SHP77 (cell line): ENCODE measurements at regions not wholly inside any gene's neighbourhood (a gene's known extent, or its start where the extent isn't known, plus 50 kb on each side); places are given as distances from the start of the nearest gene placed in this dataset.

Source experiments
- DNase-seq, 2 experiments: peaks; one replicate each; lab custom pipeline; 2025; lab: John Stamatoyannopoulos, UW

DNA sequence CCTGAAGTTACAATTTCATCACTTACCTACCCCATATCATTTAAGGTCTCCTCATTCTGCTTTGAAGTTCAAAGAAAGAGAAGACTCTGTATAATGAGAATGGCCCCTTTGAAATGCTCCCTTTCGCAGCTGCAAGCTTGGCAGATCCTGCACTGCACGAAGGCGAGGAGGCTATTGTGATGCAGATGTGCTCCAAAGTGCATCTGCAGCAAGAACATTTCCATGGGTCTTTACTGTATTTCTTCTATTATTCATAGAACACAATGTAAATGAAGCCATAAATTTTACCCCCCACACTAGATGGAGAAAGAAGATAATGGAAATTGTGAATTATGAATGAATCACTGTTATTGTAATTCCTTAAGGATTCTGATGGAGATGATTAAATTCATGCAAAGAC lies 178.7 kb downstream of the CHD9NB start:
- DNase-seq = no peak

DNA sequence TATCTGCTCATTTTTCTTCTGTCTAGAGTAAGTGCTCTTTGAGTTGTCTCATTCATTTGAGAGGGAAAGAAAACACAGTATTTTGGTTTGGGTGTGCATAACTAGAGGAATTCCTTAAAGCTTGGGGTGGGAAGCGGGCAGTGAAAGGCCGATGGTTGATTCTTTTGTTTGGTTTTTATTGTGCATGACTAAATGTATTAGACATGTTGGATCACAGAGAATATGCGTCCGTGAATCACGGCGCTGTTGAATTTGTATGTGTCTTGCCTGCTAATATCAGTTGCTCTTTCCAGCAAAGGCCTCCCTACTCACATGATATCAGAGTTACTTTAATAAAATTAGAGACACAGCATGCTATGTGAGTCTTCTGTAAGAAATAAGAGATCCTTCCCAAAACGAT lies 180.0 kb downstream of the CHD9NB start:
- DNase-seq = no peak

DNA sequence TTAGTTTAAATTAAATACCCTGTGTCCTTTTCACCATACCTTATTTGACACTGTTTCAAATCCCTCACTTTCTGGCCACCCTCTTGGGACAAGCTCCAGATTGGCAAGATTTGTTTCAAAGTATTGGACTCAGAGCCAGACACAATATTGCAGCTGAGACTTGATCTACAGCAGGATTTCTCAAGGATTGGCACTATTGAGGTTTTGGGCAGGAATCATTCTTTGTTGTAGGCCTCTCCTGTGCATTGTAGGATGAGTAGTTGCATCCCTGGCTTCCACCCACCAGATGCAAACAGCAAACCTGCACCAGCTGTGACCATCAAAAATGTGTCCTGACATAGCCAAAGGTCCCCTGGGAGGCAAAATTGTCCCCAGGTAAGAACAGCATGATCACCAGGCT lies 181.2 kb downstream of the CHD9NB start:
- no peak for DNase-seq

DNA sequence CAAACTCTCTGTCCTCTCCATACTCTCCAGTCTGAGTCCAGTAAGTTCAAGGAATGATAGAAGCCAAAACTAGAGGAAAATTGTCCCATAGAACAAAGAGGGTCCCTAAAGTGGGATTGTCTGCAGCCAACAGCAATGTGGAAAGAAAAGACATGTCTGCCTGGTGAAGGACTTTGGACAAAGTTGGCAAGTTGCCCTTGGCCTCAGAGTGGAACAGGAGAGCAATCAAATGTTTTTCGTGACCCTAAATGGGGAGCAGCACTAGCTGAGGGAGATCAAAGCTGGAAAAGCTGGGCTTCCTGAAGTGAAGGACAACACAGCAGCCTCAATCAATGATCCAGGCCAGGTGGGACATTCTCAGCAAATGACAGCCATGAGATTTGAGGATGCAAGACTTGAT lies 183.5 kb downstream of the CHD9NB start:
- DNase-seq = no peak

DNA sequence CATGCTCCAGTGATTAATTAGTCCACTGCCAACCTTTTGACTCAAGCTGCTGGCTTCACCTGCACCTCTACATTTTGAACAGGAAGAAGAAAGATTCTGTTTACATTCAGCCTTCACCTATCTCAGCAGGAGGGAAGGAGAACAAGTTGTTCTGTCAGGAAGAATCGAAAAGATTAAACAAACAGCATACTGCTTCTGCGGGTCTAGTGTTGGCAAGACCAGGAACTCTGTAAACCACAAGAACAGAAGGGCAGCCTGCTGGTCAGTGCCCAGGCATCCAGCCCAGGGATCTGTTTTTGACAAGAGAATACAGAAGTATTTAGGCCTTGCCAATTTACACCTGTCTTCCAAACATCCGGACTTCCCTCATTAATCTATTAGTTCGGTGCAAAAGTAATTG lies 189.7 kb downstream of the CHD9NB start:
- DNase-seq = no peak

DNA sequence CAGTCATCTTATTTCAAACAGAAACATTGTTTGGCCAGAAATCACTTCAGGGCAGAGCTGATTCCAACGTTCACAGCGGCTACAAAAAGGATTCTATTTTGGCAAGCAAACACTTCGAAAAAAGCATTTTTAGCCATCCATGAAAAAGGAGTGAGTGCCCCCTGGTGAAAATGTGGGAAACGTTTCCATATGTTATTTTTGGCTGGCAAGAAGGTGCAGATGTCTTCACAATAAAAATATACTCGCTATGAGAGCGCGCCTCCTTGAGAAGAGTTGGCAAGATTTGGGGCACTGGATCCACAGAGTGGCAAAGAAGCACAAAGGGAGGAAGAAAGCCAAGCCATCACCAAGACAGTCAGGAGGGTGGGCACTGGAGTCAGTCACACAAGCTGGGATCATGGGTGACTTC lies 191.1 kb downstream of the CHD9NB start:
- DNase-seq = peak; percentile 50 to 57

DNA sequence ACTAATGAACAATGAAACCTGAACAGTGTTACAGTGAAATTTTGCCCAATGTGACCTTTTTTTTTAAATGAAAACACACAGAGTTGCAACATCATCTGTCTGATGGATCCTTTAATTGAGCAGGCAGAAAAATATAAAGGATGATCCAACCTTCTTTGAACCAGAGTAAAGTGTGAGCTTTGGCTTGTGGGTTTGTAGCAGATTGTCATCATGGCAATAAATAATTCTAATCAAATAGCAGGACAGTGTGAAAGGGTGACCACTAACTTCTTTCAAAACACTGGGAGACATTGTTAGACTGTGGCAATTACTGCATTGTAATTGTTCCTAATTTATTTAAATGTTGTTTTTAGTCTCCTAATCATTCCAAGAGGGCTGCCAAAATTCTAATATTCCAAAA lies 197.2 kb downstream of the CHD9NB start:
- no peak for DNase-seq

DNA sequence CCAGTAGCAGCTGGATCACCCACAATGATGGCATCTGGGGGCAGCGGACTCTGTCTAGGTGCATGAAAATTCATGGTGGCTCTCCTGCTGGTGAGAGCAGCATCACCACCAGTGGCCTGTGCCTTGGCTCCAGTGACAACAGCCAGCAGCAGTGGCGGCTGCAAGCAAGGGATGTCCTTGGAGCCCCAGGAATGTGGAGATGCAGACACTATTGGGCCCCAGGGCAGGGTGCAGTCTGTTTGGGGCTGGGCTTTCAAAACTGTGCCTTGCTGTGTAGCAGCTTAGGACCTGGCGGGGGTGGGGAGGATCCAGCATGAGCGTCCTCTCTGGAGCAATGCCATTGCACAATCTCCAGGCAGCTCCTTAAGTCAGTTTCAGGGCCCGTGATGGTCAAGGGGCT lies 199.7 kb downstream of the CHD9NB start:
- DNase-seq = no peak

DNA sequence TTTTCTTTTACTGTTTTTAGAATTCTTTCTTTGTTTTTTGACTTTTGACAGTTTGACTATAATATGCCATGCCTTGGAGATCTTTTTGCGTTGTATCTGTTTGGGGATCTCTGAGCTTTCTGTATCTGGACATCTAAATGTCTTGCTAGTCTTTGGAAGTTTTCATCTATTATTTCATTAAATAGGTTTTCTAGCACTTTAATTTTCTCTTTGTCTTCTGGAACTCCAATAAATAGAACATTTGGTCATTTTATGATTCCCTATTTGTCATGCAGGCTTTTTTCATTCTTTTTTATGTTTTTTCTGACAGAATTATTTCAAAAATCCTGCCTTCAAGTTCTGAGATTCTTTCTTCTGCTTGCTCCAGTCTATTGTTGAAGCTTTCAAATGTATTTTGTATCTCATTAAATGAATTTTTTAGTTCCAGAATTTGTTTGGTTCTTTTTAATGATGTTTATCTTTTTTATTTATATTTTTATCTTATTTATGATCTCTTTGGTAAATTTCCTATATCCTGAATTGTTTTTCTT lies 201.4 kb downstream of the CHD9NB start:
- DNase-seq = no peak

DNA sequence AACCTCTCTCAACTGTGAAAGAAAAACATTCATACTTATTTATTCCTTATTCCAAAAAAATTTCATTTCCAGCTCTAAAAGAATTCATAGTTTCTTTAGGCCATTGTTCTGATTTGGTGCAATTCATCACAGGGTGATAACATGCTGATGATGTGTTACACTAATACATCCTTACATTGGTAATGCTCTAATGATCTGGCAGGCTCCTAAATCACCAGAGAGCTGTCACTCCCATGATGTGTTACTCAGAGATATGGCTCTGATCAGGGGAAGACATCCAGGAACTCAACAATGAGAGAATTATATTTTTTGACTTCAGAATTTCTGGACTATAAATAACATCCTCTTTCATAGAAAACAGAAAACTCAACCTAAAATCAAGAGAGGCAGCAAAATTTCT lies 209.3 kb downstream of the CHD9NB start:
- DNase-seq = no peak

DNA sequence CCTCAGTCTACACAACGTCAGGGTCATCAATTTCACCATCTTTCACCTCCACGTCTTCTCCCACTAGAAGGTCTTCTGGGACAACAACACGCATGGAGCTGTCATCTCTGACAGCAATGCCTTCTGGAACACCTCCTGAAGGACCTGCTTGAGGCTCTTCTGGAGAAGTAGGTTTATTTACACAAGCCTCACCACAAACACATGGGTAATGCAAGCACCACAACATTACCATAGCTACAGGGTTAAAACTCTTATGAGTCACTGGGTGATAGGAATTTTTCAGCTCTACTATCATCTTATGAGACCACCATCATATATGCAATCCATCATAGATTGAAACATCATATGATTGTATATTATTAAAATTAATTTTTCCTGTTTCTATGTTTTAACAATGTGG lies 215.4 kb downstream of the CHD9NB start:
- no peak for DNase-seq

DNA sequence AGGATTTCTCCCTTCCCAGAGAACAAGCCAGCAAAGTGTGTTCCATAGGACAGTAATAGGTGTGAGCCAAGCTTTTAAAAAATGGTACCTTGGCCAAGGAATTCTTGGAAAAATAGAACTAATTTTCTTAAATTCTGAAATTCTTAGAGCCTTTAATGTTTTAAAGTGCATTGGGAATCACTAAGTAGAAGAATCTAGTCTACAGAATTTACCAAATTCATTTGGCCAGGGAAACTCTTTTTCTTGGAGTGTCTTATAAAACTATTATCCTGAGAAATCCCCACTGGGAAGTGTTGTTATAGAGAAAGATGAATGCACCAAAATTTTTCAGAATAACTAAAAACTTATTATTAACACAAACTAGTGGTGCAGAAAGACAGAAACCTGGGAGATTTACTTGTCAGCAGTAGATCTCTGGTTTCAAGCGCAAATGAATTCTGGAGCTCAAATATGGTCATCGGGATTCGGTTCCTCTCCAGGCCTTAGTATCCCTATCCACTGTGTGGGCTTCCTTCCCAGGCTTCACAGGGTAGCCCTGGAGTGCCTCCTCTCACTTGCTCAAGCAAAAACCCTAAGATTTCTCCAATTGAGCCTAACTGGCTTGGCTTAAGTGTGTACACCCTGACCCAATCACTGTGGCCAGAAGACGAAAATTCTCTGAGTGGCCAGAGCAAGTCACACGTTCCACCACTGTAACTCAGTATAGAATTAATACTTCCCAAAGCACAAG lies 217.8 kb downstream of the CHD9NB start:
- no peak for DNase-seq

DNA sequence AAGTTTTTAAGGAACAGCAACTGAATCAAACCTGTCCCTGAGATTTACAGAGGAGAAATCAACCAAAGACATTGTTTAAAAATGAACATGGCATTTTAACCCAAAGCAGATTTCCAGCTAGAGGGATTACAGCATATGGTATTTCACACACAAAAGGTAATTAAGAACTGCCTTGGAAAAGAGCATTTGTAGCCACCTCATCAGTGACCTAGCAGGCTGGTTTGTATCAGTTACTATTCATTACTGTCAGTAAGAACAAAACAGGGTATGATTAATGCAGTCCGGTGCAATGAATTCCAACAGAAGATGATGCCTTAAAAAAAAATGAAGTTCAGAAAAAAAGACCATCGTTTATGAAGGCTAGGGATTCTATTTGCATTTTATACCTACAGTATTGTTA lies 219.9 kb downstream of the CHD9NB start:
- no peak for DNase-seq

DNA sequence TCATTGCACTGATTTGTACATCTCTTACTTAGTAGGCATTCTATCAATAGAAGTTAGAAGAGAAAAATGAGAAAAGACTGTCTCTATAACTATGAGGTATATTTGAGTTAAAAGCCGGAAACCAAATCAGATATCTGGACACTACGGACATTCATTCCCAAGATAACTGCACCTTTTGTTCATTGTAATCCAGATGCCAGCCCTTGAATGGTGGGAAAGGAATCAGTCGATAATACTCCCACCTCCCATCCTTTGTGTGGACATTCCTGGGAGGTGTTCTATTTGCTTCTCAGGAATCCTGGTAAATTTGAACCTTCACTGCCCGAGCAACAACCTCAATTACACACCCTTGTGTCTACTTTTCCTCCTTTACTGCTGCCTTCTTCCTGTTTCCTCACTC lies 225.2 kb downstream of the CHD9NB start:
- no peak for DNase-seq

DNA sequence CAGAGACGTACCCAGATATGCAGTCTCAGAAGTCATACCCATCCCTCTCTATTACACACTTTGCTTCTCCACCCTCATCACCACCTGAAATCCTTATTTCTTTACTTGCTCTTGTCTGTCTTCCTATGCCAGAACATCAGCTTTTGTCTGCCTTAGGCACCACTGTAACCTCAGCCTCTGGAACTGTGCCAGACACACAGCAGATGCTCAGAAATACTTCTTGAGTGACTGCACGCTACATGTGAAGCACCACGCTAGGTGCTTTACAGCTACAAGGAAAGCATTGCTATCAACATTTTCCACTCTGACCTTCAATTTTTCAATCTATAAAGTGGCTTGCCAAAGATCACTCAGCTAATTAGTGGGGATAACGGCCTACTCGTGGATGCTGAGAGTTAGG lies 226.8 kb downstream of the CHD9NB start:
- peak; percentile 82 to 86 for DNase-seq

DNA sequence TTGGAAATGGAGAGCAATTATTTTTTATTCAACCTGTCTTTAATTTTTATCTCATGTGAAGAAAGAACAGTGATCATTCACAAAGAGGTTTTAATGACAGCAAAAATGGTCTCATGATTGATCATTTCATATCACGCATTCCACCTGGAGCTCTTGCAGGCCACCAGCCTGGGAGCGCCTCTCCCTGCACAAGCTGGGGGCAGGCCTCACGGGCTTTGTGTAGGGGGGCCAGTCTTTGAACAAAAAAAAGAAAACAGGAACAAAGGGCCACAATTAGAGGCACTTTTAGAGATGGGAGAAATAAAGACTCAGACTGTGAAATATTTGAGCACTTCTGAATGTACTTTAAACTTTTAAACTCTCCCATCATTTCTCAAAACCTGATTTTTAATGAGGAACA lies 232.9 kb downstream of the CHD9NB start:
- DNase-seq = no peak

DNA sequence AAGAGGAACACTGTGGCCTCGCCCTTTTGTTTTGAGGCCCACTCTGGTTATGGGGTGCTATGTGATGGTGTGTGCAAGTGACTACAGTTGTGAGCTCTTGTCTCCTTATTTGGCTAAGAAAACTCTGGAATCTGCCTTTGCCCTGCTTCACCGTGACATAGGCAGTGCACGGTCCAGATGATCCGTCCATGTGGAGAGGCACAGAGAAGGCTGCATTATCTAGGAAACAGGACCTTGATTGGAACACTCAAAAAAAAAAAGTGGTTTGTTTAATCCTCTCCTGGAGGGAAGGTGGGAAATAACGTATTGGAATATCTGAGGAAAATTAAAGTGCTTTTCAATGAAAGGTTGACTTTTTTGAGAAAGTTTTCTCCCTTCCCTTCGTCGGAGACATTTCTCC lies 233.3 kb downstream of the CHD9NB start:
- DNase-seq = no peak

DNA sequence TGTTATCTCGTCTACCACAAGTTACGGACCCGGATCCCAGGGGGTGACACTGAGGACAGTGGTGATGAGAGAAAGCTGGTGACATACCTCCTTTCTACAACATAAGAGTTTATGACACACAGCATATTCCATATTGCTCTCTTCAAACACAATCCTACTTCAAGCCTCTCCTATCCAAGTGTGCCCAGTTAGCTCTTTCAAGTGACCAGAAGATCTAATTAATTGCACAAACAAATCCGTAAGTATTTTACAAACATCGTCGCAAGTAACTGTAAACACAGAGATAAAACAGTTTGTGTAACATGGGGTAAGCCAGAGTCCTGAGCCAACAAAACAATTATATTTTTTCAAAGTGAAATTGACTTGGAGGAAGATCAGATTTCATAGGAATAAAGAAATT lies 235.0 kb downstream of the CHD9NB start:
- DNase-seq = no peak

DNA sequence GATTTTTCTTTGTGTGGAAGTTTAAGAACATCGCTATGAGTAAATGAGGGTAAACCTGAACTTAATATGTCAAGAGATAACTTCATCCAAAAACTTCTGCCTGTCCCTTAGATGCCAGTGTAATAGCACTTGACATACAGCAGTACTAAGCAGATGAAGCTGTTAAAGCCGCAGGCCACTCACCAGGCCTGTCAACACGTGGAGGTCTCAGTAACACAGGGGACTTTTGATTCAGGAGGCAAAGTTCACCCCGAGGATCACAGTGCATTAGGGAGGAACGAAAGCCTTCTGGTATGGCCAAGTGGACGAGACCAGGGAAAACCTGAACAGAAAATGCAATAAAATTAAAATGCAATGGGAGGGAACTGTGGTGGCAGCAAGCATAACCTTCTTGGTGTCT lies 235.7 kb downstream of the CHD9NB start:
- no peak for DNase-seq

DNA sequence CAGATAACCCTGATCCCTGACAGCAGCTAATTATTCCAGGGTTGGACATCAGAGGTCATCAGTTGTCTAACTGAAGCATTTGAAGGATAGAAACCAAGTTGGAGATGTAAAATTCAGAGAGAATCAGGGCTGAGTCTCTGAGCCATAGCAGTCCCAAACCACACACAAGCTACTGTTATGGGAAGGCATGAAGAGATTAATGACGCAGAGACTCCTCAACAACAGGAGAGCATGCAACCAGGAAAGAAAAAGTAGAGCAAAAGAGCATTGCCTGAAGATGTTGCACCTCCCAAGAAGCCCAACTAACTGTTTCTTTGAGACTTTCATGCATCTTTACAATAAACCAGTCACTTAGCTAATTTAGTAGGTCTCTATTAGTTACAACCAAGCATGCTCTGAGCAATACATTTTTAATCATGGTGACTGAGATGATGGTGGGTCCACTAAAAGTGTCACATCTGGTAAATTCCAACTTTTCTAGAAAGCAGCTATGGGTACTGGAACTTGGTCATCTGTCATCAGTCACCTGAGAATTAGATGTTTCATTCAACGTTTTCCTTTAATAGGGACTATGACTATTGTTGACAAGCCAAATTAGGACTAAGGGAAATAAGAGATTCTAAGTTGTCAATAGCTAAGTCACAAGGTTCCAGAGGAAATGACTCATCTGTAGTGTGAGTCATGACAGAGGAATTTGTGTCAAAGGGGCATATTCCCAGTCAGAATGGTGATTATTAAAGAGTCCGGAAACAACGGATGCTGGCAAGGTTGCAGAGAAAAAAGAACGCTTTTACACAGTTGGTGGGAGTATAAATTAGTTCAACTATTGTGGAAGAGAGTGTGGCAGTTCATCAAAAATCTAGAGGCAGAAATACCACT lies 239.8 kb downstream of the CHD9NB start:
- DNase-seq = no peak

DNA sequence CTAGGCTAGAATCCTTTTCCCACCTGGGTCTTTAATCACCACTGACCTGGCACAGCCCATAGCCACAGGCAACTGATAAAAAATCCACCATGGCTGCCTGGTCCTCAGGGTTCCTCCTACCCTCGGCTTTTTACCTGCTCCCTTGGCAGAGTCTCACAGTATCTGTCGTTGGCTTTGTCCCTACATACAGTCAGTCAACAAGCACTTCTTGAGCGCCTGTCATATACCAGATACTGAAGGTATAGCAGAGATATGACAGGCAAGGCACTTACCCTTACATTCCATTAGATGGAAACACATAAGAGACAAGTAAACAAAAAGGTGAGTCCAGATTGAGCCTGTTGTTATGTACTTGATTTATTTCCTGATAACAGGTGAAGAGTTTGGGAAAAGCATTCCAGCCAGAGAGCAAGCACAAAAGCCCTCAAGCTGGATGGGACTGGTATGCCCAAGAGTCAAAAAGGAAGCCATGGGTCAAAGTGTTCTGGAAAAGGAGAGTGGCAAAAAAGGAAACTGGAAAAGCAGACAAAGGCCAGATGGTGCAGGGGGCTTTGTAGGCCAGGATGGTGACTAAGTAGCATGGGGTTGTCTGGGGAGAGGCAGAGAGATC lies 247.0 kb downstream of the CHD9NB start:
- no peak for DNase-seq

DNA sequence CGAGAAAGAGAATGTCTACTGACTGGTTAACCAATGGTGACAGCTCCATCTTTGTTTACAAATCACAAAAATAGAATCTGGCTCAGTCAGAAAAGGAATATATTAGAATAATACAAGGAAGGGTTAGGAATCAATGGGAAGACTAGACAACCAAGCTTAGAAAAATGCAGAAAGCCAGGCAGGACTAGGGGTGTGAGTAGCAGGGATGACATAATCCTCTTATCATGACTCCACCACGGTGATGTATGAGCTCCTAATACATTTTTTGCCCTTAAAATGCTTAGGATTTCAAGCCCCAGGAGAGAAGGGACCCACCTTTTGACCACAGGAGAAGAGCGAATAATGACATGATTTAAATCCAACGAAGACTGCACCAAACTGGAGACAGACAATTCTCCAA lies 252.3 kb downstream of the CHD9NB start:
- no peak for DNase-seq

DNA sequence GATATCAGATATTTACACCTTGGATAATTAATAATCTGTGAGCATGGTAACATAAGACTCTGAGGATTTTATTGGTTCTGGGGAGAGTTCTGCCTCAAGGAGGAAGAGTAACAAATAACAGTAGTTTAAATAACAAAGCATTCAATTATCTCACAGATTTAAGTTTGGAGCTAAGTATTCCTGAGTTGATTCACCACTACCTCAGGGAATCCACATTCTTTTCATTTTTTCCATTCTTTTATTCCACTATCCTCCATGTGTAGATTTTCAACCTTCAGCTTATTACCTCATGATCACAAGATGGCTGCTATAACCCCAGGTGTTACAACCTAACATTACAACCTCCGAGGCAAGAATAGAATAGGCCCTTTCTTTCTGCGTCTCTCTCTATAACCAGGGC lies 252.2 kb upstream of the TOX3 start:
- DNase-seq = no peak
